HG03280 (cell line): ENCODE measurements at regions not wholly inside any gene's neighbourhood (a gene's known extent, or its start where the extent isn't known, plus 50 kb on each side); places are given as distances from the start of the nearest gene placed in this dataset.
"Not testable (repeated sequence)": the region's sequence is repeated elsewhere in the genome, so short reads cannot be mapped to it uniquely, and the experiment has no call there.

Source experiments
- ATAC-seq: cut with Tn5 transposase; IDR thresholded peaks from one replicate; pipeline ENCODE4 v1.9.1; 2021; ENCODE audit warnings: mild to moderate bottlenecking, moderate library complexity; ENCODE audit not compliant: unreplicated experiment

- ATAC-seq, result no peak
Observed at GRCh38 chrX:13223868-13224567, 95.8 kb downstream of the ATXN3L start.

- ATAC-seq, result no peak
Observed at GRCh38 chrX:13220916-13221315, 98.9 kb downstream of the ATXN3L start.

- no peak for ATAC-seq
Observed at GRCh38 chrX:13219991-13220764, 99.7 kb downstream of the ATXN3L start.

- no peak for ATAC-seq
Observed at GRCh38 chrX:13218758-13219157, 101.1 kb downstream of the ATXN3L start.

GRCh38 chrX:13216139-13216538 is 103.7 kb downstream of the ATXN3L start:
- ATAC-seq, result no peak

- ATAC-seq, result no peak
Observed at GRCh38 chrX:13215729-13216128, 104.1 kb downstream of the ATXN3L start.

GRCh38 chrX:13212191-13212651 is 107.6 kb downstream of the ATXN3L start:
- ATAC-seq, result no peak

GRCh38 chrX:13210142-13210541 is 109.7 kb downstream of the ATXN3L start:
- ATAC-seq, result not testable (repeated sequence)

- not testable (repeated sequence) for ATAC-seq
Observed at GRCh38 chrX:13209704-13210103, 110.1 kb downstream of the ATXN3L start.

GRCh38 chrX:13208281-13208935 is 111.4 kb downstream of the ATXN3L start:
- no peak for ATAC-seq

GRCh38 chrX:13203271-13203670 is 116.6 kb downstream of the ATXN3L start:
- no peak for ATAC-seq

GRCh38 chrX:13201605-13202219 is 118.1 kb downstream of the ATXN3L start:
- no peak for ATAC-seq

- no peak for ATAC-seq
Observed at GRCh38 chrX:13200398-13200797, 119.5 kb downstream of the ATXN3L start.

GRCh38 chrX:13198762-13199064 is 121.1 kb downstream of the ATXN3L start:
- no peak for ATAC-seq

GRCh38 chrX:13198056-13198761 is 121.6 kb downstream of the ATXN3L start:
- ATAC-seq, result no peak

- no peak for ATAC-seq
Observed at GRCh38 chrX:13196782-13197181, 123.1 kb downstream of the ATXN3L start.

- ATAC-seq, result no peak
Observed at GRCh38 chrX:13195340-13195739, 124.5 kb downstream of the ATXN3L start.

GRCh38 chrX:13194291-13195103 is 125.4 kb downstream of the ATXN3L start:
- ATAC-seq, result no peak

- no peak for ATAC-seq
Observed at GRCh38 chrX:13190051-13190450, 129.8 kb downstream of the ATXN3L start.

GRCh38 chrX:13189380-13189779 is 130.5 kb downstream of the ATXN3L start:
- ATAC-seq, result no peak
